SK-N-SH (cell line): ENCODE measurements at regions not wholly inside any gene's neighbourhood (a gene's known extent, or its start where the extent isn't known, plus 50 kb on each side); places are given as distances from the start of the nearest gene placed in this dataset.
"Not testable (repeated sequence)": the region's sequence is repeated elsewhere in the genome, so short reads cannot be mapped to it uniquely, and the experiment has no call there.

Experiments used
- EP300 ChIP-seq, 2 experiments: IDR thresholded peaks; 2 replicates each; pipeline versions ENCODE4 v1.4.0 to v1.6.1; 2012; ENCODE audit warnings: borderline replicate concordance in 1 of 2, low read depth in 1 of 2, low read length in 1 of 2
- EZH2phosphoT487 ChIP-seq: fragments of 200-600 bp; sonication (generic); IDR thresholded peaks from 2 replicates; pipeline ENCODE4 v1.6.1; 2017; ENCODE audit warnings: low read depth, mixed run types, mild to moderate bottlenecking, antibody characterized with exemption, moderate library complexity, borderline replicate concordance
- GABPA ChIP-seq: IDR thresholded peaks from 2 replicates; pipeline ENCODE4 v1.4.0; 2012; ENCODE audit warnings: low read depth, mild to moderate bottlenecking
- MXI1 ChIP-seq: IDR thresholded peaks from 2 replicates; pipeline ENCODE4 v1.6.1; 2012; ENCODE audit warnings: mild to moderate bottlenecking, low read depth, low read length, improper control_type of control experiment
- NFIC ChIP-seq: IDR thresholded peaks from 2 replicates; pipeline ENCODE4 v1.4.0; 2012; ENCODE audit warnings: borderline replicate concordance
- POLR2AphosphoS5 ChIP-seq: IDR thresholded peaks from 2 replicates; pipeline ENCODE4 v1.6.1; 2012; ENCODE audit warnings: low read depth, low read length
- RFX5 ChIP-seq: IDR thresholded peaks from 2 replicates; pipeline ENCODE4 v1.6.1; 2012; ENCODE audit warnings: mild to moderate bottlenecking, improper control_type of control experiment, low read length
- TEAD4 ChIP-seq: IDR thresholded peaks from 2 replicates; pipeline ENCODE4 v1.4.0; 2012; ENCODE audit warnings: mild to moderate bottlenecking, borderline replicate concordance; ENCODE audit not compliant: insufficient read depth
- TF ChIP-seq, protein P1 (sequence below): fragments of 150-350 bp; IDR thresholded peaks from 2 replicates; pipeline ENCODE4 v1.6.1; 2017; ENCODE audit warnings: antibody characterized with exemption, low read length, low read depth, borderline replicate concordance
- TF ChIP-seq, protein P2 (sequence below): fragments of 200-600 bp; sonication (generic); IDR thresholded peaks from 2 replicates; pipeline ENCODE4 v1.6.1; 2017; ENCODE audit warnings: antibody characterized with exemption, mild to moderate bottlenecking, moderate library complexity

DNA sequence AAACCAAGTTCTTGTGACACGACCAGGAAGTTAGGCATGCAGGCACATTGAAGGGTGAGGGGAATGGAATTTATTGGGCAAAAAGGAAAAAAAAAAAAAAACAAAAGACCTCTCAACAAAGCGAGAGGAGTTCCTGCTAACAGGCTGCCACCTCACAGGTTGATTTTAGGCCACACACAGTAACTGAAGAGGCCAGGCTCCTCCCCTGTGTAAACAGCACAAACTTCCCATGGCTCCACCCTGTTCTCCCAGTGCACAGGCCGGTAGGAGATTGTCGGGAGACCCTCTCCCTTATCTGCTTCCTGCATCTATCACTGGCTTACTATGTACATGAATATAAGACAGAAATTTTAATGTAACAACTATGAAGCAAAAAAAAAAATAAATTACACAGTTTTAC, 359.6 kb upstream of the TGIF2LX start:
- TF ChIP-seq, protein P1, sequence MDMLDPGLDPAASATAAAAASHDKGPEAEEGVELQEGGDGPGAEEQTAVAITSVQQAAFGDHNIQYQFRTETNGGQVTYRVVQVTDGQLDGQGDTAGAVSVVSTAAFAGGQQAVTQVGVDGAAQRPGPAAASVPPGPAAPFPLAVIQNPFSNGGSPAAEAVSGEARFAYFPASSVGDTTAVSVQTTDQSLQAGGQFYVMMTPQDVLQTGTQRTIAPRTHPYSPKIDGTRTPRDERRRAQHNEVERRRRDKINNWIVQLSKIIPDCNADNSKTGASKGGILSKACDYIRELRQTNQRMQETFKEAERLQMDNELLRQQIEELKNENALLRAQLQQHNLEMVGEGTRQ, result not testable (repeated sequence)
- not testable (repeated sequence) for TF ChIP-seq POLR2AphosphoS5; NFIC; EZH2phosphoT487; MXI1; RFX5; GABPA; TEAD4; EP300 (IDR thresholded peaks at IDR 0.05; ENCODE audit: borderline replicate concordance in 1 of 2, low read depth in 1 of 2, low read length in 1 of 2)
- TF ChIP-seq, protein P2, sequence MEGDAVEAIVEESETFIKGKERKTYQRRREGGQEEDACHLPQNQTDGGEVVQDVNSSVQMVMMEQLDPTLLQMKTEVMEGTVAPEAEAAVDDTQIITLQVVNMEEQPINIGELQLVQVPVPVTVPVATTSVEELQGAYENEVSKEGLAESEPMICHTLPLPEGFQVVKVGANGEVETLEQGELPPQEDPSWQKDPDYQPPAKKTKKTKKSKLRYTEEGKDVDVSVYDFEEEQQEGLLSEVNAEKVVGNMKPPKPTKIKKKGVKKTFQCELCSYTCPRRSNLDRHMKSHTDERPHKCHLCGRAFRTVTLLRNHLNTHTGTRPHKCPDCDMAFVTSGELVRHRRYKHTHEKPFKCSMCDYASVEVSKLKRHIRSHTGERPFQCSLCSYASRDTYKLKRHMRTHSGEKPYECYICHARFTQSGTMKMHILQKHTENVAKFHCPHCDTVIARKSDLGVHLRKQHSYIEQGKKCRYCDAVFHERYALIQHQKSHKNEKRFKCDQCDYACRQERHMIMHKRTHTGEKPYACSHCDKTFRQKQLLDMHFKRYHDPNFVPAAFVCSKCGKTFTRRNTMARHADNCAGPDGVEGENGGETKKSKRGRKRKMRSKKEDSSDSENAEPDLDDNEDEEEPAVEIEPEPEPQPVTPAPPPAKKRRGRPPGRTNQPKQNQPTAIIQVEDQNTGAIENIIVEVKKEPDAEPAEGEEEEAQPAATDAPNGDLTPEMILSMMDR, result not testable (repeated sequence)
